EL (cell line): ENCODE measurements at regions not wholly inside any gene's neighbourhood (a gene's known extent, or its start where the extent isn't known, plus 50 kb on each side); places are given as distances from the start of the nearest gene placed in this dataset.

Source experiments
- DNase-seq: peaks from one replicate; pipeline ENCODE4 v3.0.0-alpha.2; 2016

DNA sequence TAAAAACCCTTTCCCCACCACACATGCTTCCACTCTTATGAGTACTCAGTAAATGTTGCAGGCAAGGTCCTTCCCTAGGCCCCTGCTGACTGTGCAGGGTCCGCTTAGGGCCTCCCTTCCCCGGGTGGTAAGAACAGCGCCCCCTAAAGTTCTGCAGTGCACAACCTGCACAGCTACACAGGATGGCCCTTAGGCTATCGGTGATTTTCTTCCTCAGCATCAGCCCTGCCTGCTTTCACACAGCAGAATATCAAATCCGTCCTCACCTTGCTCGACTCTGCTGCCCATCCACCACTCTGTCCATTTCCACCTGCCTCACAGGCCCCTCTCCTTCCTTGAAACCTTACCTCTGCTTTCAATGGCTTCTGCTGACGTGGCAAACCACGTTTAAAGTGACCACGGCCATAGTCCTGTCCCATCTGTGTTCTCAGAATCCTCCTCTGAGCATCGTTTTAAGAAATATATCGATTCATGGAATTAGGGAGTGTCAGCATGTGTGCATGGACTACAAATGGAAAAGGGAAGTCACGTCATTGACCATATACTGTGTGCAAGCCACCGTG is 51.4 kb upstream of the TMEM132E start:
- DNase-seq: no peak

- no peak for DNase-seq
These were observed 52.1 kb upstream of the TMEM132E start for GRCh38 chr17:34527136-34527907.

DNA sequence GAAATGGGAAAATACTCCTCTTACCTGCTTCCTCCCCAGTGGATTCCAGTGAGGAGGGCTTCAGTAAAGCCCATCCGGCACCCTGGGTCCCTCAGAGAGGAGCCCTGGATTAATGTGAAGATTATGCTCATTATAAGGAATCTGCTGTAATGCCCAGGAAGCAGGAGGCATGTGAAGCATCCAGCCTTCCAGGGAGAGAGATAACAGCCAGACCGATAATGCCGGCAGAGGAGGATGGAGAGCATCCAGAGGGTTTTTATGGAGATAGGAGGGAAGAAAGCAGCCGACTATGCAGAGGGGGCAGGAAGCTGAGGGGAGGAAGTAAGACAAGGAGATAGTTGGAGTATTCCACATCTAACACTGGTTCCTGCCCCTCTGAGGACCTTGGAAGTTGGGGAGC is 53.7 kb upstream of the TMEM132E start:
- no peak for DNase-seq

GRCh38 chr17:34521955-34522354 is 57.4 kb upstream of the TMEM132E start:
- DNase-seq: no peak

DNA sequence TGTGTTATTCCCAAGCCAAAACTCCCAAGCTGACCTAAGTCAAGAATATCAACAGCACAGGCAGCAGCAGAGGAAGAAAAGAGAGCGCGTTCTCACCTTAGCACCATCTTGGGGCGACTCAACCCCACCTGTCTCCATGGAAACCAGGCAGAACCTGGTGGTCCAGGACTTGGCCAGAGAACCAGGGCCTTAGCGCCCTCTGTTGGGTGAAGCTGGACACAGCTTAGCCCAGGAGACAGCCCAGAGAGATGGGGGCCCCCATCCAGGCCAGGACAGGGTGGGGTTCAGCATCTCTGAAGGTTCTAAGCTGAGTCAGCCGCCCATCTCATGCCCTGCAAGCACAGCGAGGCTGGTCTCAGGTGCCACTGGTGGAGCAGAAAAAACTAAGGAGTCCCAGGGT is 60.1 kb upstream of the TMEM132E start:
- DNase-seq: no peak

DNA sequence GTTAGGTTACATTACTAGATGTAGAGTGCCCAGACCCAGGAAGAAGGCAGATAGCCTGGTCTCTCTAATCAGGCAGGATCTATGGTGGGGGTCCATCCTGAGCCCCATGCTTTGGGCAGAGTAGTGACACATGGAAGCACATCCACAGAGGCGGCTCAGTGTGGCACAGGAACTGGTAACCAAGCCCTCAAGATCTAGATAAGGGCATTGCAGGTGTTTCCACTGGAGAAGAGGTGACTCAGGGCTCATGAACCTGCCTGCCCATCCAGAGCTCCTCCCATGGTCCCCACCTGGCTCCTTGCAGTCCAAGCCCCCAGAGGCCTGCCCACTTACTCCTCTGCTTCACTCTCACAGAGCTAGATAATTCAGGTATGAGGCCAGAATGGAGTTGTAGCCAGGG is 62.0 kb upstream of the TMEM132E start:
- DNase-seq: no peak

- no peak for DNase-seq
These were observed 67.5 kb upstream of the TMEM132E start for GRCh38 chr17:34511931-34512330.

- DNase-seq: no peak
These were observed 68.1 kb upstream of the TMEM132E start for GRCh38 chr17:34511265-34511664.

DNA sequence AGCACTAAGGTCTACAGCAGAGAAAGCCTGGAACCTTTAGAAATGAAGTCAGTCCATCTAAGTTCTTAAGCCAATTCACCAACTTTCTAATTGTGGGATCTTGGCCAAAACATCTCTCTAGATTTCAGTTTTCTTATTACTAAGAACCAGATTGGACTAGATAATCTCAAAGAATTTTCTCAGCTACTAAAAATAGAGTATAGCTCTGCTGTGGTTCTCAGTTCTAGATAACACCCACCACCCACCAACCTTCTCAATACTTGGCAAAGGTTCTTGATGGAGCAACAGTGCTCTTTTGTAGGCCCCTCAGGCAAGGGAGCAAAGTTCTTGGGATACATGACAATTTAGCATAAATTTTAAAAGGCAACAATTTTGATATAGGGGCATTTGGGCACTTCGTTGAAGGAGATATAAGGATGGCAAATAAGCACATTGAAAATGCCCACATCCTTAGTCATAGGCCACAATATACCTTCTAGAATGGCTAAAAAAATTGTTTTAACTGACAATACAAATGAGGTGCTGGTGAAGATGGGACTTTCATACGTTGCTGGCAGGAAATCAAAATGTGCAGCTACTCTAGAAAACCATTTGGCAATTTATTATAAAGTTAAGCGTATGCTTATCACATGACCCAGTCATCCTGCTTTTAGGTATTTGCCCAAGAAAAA is 74.4 kb upstream of the TMEM132E start:
- DNase-seq: no peak

GRCh38 chr17:34503528-34504195 is 75.7 kb upstream of the TMEM132E start:
- no peak for DNase-seq

GRCh38 chr17:34502426-34502825 is 77.0 kb upstream of the TMEM132E start:
- DNase-seq: no peak

- DNase-seq: peak; percentile 13
These were observed 79.8 kb upstream of the TMEM132E start for GRCh38 chr17:34499576-34499975.

DNA sequence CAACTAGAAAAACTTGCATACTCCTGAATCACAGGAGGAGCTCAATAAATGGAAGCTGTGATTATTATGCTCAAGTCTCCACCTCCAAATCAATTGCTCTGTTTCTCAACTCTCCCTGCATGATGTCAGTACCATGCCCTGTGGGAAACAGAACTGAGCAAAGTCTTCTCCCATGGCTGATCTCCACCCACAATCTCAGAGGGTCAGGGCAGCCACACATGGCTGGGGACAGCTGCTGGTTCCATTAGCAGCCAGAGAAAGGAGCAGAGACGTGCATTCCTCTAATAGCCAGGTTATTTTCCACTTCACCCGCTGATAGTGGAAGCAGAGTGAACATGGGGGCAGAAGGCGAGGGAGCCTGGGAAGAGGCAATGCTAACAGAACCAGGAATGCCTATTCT is 85.5 kb upstream of the TMEM132E start:
- DNase-seq: no peak

- DNase-seq: no peak
These were observed 91.8 kb upstream of the TMEM132E start for GRCh38 chr17:34487626-34488025.

DNA sequence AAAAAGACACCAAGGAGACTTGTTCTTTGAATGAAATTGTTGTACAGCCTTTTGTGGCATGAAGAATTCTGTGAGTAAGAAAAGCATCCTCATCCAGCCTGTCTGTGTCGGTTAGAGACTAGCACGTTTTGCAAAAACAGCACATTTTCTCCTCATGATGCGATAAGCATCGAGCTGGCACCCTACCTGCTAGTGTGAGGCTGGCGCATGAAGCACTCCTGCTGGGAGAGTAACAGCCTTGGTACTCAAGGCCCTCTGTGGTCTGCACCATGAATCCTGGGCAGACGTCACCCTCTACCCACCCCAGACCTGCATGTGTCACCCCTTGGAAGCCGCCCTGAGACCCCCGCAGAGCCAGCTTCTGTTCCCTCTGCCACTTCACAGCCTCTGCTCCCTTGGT is 92.6 kb upstream of the TMEM132E start:
- no peak for DNase-seq

GRCh38 chr17:34485999-34486398 is 93.4 kb upstream of the TMEM132E start:
- no peak for DNase-seq

- DNase-seq: no peak
These were observed 95.1 kb upstream of the TMEM132E start for GRCh38 chr17:34484193-34484733.

DNA sequence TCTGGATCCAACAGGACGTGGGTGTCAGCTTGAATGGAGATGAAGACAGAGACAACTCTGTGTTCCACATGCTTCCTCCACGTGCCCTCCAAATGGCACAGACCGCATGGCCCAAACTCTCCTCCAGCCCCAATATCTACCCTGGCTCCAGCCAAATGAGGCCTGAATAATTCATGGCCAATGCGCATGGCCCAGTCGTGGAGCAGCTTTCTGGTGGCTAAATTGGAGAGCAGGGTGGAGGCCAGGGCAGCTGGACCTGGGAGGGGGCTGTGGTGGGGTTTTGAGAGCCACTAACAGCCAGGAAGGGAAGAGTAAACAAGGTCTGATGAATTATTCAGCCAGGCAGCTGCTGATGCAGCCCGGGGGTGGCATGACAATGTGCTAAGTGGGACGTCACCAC is 96.7 kb upstream of the TMEM132E start:
- no peak for DNase-seq

DNA sequence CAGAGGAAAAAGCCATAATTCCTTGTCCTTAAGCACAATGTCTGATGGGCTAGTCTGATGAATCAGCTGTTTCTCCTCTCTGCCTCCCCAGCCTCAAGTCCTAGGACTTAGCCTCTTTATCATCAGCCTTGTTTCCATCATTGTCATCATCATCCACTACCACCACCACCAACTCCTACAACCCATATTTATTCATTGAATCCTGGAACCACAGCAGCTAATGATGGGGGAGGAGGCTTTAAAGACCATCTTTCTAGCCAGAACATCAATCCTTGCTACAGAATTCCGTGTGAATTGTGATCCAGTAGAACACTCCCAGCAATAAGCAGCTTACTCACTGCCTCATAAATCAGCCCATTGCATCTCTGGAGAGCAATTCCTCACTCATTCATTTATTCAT is 97.6 kb upstream of the TMEM132E start:
- no peak for DNase-seq

- DNase-seq: no peak
These were observed 100.0 kb upstream of the TMEM132E start for GRCh38 chr17:34479371-34479770.

GRCh38 chr17:34478244-34478643 is 101.1 kb upstream of the TMEM132E start:
- no peak for DNase-seq

GRCh38 chr17:34475296-34475695 is 104.1 kb upstream of the TMEM132E start:
- no peak for DNase-seq

- DNase-seq: no peak
These were observed 104.7 kb upstream of the TMEM132E start for GRCh38 chr17:34474706-34475105.

DNA sequence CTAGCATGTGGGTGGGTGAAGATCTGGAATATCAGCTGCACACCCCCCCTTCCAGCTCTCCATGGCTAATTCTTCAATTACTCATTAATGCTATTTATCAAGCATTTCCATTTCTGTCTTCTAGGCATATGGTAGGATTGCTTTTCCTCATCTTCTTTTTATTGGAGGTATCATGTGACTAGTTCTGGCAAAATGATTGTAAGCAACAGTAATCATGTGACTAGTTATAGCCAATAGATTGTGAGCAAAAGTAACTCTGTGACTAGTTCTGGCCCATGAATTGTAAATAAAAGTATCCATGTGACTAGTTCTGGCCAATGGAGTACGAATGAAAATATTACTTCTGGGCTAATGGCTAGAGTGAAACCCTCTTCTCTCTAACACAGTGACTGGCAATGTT is 107.0 kb upstream of the TMEM132E start:
- no peak for DNase-seq
